ENCODE measurements at regions not wholly inside any gene's neighbourhood (a gene's known extent, or its start where the extent isn't known, plus 50 kb on each side); places are given as distances from the start of the nearest gene placed in this dataset.

GRCh38 chr16:76108460-76108859 lies 168.7 kb upstream of the CNTNAP4 start:
- no peaks in the 10 kb centered on the region for H4K20me1 ChIP-seq (ENCODE audit: insufficient read depth)
- no peak overlapping the region for H2AFZ ChIP-seq (ENCODE audit: low read depth, low read length)
- H3F3A ChIP-seq (ENCODE audit: insufficient read depth, low read length, poor library complexity, severe bottlenecking), result no peaks in the 10 kb centered on the region
- H3K79me2 ChIP-seq (replicated peaks; ENCODE audit: insufficient read depth, low read length), result no peaks in the 10 kb centered on the region
- H3K9me2 ChIP-seq (ENCODE audit: insufficient read depth, low read length), result no peaks in the 10 kb centered on the region
- no peaks in the 10 kb centered on the region for H3K27me3 ChIP-seq (ENCODE audit: insufficient read depth, low read depth, low read length)
- H3K27ac ChIP-seq (ENCODE audit: low read length), result no peak overlapping the region
- TF ChIP-seq MXI1 (conservative IDR thresholded peaks at IDR 0.05; ENCODE audit: poor library complexity, severe bottlenecking) (no peak), RAD21 (conservative IDR thresholded peaks at IDR 0.05) (no peak), CTCF (IDR thresholded peaks at IDR 0.05; ENCODE audit: poor library complexity, severe bottlenecking) (no peak), POLR2AphosphoS5 (IDR thresholded peaks at IDR 0.05) (no peak), SMC3 (conservative IDR thresholded peaks at IDR 0.05; ENCODE audit: poor library complexity) (no peak), EZH2 (IDR thresholded peaks at IDR 0.05; ENCODE audit: borderline replicate concordance, insufficient read depth, low read length, poor library complexity, severe bottlenecking) (no peak), TAF1 (IDR thresholded peaks at IDR 0.05; ENCODE audit: low read depth) (no peak), REST (IDR thresholded peaks at IDR 0.05; ENCODE audit: borderline replicate concordance) (no peak), EP300 (conservative IDR thresholded peaks at IDR 0.05; ENCODE audit: poor library complexity, severe bottlenecking) (no peak)
- H3K4me3 ChIP-seq (ENCODE audit: low read length), result no peak overlapping the region
- no peak overlapping the region for H3K4me2 ChIP-seq (ENCODE audit: low read length)
- H3K36me3 ChIP-seq (ENCODE audit: insufficient read depth, low read length), result no peaks in the 10 kb centered on the region
- H3K9me3 ChIP-seq (ENCODE audit: low read length), result no peaks in the 10 kb centered on the region
- H3K9ac ChIP-seq (ENCODE audit: low read length), result no peak overlapping the region

- Histone ChIP-seq H3K27me3 (ENCODE audit: insufficient read depth, low read depth, low read length) (no peaks in the 10 kb centered on the region), H4K20me1 (ENCODE audit: insufficient read depth) (no peaks in the 10 kb centered on the region), H3K9ac (ENCODE audit: low read length) (no peak overlapping the region), H3K27ac (ENCODE audit: low read length) (no peak overlapping the region), H3F3A (ENCODE audit: insufficient read depth, low read length, poor library complexity, severe bottlenecking) (no peaks in the 10 kb centered on the region), H3K9me2 (ENCODE audit: insufficient read depth, low read length) (no peaks in the 10 kb centered on the region), H3K4me3 (ENCODE audit: low read length) (no peak overlapping the region), H3K36me3 (ENCODE audit: insufficient read depth, low read length) (no peaks in the 10 kb centered on the region), H3K9me3 (ENCODE audit: low read length) (no peaks in the 10 kb centered on the region), H3K4me2 (ENCODE audit: low read length) (no peak overlapping the region), H3K79me2 (replicated peaks; ENCODE audit: insufficient read depth, low read length) (no peaks in the 10 kb centered on the region), H2AFZ (ENCODE audit: low read depth, low read length) (no peak overlapping the region)
- TF ChIP-seq EZH2 (IDR thresholded peaks at IDR 0.05; ENCODE audit: borderline replicate concordance, insufficient read depth, low read length, poor library complexity, severe bottlenecking) (no peak), RAD21 (conservative IDR thresholded peaks at IDR 0.05) (no peak), REST (IDR thresholded peaks at IDR 0.05; ENCODE audit: borderline replicate concordance) (no peak), TAF1 (IDR thresholded peaks at IDR 0.05; ENCODE audit: low read depth) (no peak), POLR2AphosphoS5 (IDR thresholded peaks at IDR 0.05) (no peak), CTCF (IDR thresholded peaks at IDR 0.05; ENCODE audit: poor library complexity, severe bottlenecking) (no peak)
Observed at GRCh38 chr16:76114681-76115080, 162.5 kb upstream of the CNTNAP4 start.

Data from neural cell (in vitro differentiated cells).